GM23338 (cell line): ENCODE measurements at regions not wholly inside any gene's neighbourhood (a gene's known extent, or its start where the extent isn't known, plus 50 kb on each side); places are given as distances from the start of the nearest gene placed in this dataset.

Experiments
- EZH2 ChIP-seq: fragments of 200-600 bp; sonication (generic); IDR thresholded peaks from one replicate; pipeline ENCODE4 v1.8.0; 2017; ENCODE audit warnings: antibody characterized with exemption, mild to moderate bottlenecking, low read depth; ENCODE audit not compliant: unreplicated experiment
- JUNB ChIP-seq: IDR thresholded peaks from one replicate; pipeline ENCODE4 v1.6.1; 2016; ENCODE audit warnings: antibody characterized with exemption; ENCODE audit not compliant: unreplicated experiment
- NANOG ChIP-seq: IDR thresholded peaks from 2 replicates; pipeline ENCODE4 v1.6.1; 2016; ENCODE audit warnings: antibody characterized with exemption, borderline replicate concordance
- ZNF114 ChIP-seq: fragments of 250-450 bp; sonication (Bioruptor Pico); IDR thresholded peaks from 2 replicates; pipeline ENCODE4 v1.5.0; 2020; ENCODE audit warnings: mild to moderate bottlenecking, moderate library complexity
- TF ChIP-seq, protein P1 (sequence below): fragments of 250-450 bp; sonication (Bioruptor Pico); IDR thresholded peaks from 2 replicates; pipeline ENCODE4 v1.5.0; 2020; ENCODE audit warnings: mild to moderate bottlenecking, moderate library complexity
- TF ChIP-seq, protein P2 (sequence below): IDR thresholded peaks from one replicate; pipeline ENCODE4 v1.6.1; 2018; ENCODE audit warnings: antibody characterized with exemption; ENCODE audit not compliant: unreplicated experiment
- TF ChIP-seq, protein P3 (sequence below): IDR thresholded peaks from 2 replicates; pipeline ENCODE4 v1.6.1; 2016; ENCODE audit warnings: antibody characterized with exemption
- TF ChIP-seq, protein P4 (sequence below), 2 experiments: fragments of 200-600 bp in 1 of 2; sonication (generic) in 1 of 2; conservative IDR thresholded peaks; 2 replicates each; pipeline versions ENCODE4 v1.5.1 to v1.6.1; 2016 to 2017; ENCODE audit warnings: antibody characterized with exemption in 2 of 2, low read depth in 2 of 2, mild to moderate bottlenecking in 2 of 2, moderate library complexity in 1 of 2

DNA sequence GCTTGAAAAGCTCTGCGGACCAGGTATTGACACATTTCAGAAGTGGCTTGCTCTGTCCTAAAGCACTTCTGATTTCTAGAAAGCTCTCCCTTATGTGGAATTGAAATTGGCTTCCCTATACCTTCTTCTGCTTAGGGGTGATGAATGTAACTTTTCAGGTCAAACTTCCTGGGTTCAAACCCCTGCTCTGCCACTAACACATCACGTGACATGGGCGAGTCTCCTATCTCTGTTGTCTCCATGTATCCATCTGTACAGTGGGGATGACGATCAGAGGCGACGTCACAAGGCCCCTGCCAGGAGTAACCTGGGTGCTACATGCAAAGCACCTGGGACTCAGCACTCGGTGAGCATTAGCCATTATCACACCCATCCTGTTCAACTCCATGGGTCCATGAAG, 73.7 kb upstream of the PIWIL1 start (continued):
- TF ChIP-seq, protein P1, sequence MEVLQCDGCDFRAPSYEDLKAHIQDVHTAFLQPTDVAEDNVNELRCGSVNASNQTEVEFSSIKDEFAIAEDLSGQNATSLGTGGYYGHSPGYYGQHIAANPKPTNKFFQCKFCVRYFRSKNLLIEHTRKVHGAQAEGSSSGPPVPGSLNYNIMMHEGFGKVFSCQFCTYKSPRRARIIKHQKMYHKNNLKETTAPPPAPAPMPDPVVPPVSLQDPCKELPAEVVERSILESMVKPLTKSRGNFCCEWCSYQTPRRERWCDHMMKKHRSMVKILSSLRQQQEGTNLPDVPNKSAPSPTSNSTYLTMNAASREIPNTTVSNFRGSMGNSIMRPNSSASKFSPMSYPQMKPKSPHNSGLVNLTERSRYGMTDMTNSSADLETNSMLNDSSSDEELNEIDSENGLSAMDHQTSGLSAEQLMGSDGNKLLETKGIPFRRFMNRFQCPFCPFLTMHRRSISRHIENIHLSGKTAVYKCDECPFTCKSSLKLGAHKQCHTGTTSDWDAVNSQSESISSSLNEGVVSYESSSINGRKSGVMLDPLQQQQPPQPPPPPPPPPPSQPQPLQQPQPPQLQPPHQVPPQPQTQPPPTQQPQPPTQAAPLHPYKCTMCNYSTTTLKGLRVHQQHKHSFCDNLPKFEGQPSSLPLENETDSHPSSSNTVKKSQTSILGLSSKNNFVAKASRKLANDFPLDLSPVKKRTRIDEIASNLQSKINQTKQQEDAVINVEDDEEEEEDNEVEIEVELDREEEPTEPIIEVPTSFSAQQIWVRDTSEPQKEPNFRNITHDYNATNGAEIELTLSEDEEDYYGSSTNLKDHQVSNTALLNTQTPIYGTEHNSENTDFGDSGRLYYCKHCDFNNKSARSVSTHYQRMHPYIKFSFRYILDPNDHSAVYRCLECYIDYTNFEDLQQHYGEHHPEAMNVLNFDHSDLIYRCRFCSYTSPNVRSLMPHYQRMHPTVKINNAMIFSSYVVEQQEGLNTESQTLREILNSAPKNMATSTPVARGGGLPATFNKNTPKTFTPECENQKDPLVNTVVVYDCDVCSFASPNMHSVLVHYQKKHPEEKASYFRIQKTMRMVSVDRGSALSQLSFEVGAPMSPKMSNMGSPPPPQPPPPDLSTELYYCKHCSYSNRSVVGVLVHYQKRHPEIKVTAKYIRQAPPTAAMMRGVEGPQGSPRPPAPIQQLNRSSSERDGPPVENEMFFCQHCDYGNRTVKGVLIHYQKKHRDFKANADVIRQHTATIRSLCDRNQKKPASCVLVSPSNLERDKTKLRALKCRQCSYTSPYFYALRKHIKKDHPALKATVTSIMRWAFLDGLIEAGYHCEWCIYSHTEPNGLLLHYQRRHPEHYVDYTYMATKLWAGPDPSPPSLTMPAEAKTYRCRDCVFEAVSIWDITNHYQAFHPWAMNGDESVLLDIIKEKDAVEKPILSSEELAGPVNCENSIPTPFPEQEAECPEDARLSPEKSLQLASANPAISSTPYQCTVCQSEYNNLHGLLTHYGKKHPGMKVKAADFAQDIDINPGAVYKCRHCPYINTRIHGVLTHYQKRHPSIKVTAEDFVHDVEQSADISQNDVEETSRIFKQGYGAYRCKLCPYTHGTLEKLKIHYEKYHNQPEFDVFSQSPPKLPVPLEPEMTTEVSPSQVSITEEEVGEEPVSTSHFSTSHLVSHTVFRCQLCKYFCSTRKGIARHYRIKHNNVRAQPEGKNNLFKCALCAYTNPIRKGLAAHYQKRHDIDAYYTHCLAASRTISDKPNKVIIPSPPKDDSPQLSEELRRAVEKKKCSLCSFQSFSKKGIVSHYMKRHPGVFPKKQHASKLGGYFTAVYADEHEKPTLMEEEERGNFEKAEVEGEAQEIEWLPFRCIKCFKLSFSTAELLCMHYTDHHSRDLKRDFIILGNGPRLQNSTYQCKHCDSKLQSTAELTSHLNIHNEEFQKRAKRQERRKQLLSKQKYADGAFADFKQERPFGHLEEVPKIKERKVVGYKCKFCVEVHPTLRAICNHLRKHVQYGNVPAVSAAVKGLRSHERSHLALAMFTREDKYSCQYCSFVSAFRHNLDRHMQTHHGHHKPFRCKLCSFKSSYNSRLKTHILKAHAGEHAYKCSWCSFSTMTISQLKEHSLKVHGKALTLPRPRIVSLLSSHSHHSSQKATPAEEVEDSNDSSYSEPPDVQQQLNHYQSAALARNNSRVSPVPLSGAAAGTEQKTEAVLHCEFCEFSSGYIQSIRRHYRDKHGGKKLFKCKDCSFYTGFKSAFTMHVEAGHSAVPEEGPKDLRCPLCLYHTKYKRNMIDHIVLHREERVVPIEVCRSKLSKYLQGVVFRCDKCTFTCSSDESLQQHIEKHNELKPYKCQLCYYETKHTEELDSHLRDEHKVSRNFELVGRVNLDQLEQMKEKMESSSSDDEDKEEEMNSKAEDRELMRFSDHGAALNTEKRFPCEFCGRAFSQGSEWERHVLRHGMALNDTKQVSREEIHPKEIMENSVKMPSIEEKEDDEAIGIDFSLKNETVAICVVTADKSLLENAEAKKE (CRISPR knock-in tag) = no peak
- TF ChIP-seq, protein P2, sequence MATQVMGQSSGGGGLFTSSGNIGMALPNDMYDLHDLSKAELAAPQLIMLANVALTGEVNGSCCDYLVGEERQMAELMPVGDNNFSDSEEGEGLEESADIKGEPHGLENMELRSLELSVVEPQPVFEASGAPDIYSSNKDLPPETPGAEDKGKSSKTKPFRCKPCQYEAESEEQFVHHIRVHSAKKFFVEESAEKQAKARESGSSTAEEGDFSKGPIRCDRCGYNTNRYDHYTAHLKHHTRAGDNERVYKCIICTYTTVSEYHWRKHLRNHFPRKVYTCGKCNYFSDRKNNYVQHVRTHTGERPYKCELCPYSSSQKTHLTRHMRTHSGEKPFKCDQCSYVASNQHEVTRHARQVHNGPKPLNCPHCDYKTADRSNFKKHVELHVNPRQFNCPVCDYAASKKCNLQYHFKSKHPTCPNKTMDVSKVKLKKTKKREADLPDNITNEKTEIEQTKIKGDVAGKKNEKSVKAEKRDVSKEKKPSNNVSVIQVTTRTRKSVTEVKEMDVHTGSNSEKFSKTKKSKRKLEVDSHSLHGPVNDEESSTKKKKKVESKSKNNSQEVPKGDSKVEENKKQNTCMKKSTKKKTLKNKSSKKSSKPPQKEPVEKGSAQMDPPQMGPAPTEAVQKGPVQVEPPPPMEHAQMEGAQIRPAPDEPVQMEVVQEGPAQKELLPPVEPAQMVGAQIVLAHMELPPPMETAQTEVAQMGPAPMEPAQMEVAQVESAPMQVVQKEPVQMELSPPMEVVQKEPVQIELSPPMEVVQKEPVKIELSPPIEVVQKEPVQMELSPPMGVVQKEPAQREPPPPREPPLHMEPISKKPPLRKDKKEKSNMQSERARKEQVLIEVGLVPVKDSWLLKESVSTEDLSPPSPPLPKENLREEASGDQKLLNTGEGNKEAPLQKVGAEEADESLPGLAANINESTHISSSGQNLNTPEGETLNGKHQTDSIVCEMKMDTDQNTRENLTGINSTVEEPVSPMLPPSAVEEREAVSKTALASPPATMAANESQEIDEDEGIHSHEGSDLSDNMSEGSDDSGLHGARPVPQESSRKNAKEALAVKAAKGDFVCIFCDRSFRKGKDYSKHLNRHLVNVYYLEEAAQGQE = no peak
- TF ChIP-seq, protein P3, sequence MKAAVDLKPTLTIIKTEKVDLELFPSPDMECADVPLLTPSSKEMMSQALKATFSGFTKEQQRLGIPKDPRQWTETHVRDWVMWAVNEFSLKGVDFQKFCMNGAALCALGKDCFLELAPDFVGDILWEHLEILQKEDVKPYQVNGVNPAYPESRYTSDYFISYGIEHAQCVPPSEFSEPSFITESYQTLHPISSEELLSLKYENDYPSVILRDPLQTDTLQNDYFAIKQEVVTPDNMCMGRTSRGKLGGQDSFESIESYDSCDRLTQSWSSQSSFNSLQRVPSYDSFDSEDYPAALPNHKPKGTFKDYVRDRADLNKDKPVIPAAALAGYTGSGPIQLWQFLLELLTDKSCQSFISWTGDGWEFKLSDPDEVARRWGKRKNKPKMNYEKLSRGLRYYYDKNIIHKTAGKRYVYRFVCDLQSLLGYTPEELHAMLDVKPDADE = no peak
- TF ChIP-seq NANOG = no peak
- no peak for TF ChIP-seq EZH2
- no peak for TF ChIP-seq JUNB
- TF ChIP-seq, protein P4, sequence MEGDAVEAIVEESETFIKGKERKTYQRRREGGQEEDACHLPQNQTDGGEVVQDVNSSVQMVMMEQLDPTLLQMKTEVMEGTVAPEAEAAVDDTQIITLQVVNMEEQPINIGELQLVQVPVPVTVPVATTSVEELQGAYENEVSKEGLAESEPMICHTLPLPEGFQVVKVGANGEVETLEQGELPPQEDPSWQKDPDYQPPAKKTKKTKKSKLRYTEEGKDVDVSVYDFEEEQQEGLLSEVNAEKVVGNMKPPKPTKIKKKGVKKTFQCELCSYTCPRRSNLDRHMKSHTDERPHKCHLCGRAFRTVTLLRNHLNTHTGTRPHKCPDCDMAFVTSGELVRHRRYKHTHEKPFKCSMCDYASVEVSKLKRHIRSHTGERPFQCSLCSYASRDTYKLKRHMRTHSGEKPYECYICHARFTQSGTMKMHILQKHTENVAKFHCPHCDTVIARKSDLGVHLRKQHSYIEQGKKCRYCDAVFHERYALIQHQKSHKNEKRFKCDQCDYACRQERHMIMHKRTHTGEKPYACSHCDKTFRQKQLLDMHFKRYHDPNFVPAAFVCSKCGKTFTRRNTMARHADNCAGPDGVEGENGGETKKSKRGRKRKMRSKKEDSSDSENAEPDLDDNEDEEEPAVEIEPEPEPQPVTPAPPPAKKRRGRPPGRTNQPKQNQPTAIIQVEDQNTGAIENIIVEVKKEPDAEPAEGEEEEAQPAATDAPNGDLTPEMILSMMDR (conservative IDR thresholded peaks at IDR 0.05; ENCODE audit: low read depth in 2 of 2) = no peak
- no peak for TF ChIP-seq ZNF114 (CRISPR knock-in tag)
